ENCODE measurements at regions not wholly inside any gene's neighbourhood (a gene's known extent, or its start where the extent isn't known, plus 50 kb on each side); places are given as distances from the start of the nearest gene placed in this dataset.

- no peak for DNase-seq
These were observed 86.0 kb upstream of the RAI14 start for GRCh38 chr5:34570143-34570542.

GRCh38 chr5:34570721-34571676 is 85.1 kb upstream of the RAI14 start:
- no peak for DNase-seq

GRCh38 chr5:34571677-34572041 is 84.5 kb upstream of the RAI14 start:
- no peak for DNase-seq

GRCh38 chr5:34574936-34575467 is 81.1 kb upstream of the RAI14 start:
- no peak for DNase-seq

GRCh38 chr5:34576891-34577666 is 79.0 kb upstream of the RAI14 start:
- DNase-seq, result no peak

- no peak for DNase-seq
These were observed 77.2 kb upstream of the RAI14 start for GRCh38 chr5:34578962-34579361.

- DNase-seq, result peak; percentile 45
These were observed 75.1 kb upstream of the RAI14 start for GRCh38 chr5:34580983-34581382.

GRCh38 chr5:34582371-34582770 is 73.8 kb upstream of the RAI14 start:
- no peak for DNase-seq

- no peak for DNase-seq
These were observed 73.0 kb upstream of the RAI14 start for GRCh38 chr5:34583167-34583566.

- DNase-seq, result peak; percentile 50
These were observed 72.0 kb upstream of the RAI14 start for GRCh38 chr5:34584165-34584564.

GRCh38 chr5:34585601-34586104 is 70.5 kb upstream of the RAI14 start:
- DNase-seq, result peak; percentile 53

- no peak for DNase-seq
These were observed 69.8 kb upstream of the RAI14 start for GRCh38 chr5:34586117-34586885.

- DNase-seq, result no peak
These were observed 68.5 kb upstream of the RAI14 start for GRCh38 chr5:34587355-34588241.

GRCh38 chr5:34589832-34590231 is 66.3 kb upstream of the RAI14 start:
- no peak for DNase-seq

- no peak for DNase-seq
These were observed 64.4 kb upstream of the RAI14 start for GRCh38 chr5:34591723-34592122.

GRCh38 chr5:34597034-34598027 is 58.8 kb upstream of the RAI14 start:
- DNase-seq, result no peak

GRCh38 chr5:34598177-34598794 is 57.8 kb upstream of the RAI14 start:
- no peak for DNase-seq

GRCh38 chr5:34599471-34600117 is 56.5 kb upstream of the RAI14 start:
- no peak for DNase-seq

GRCh38 chr5:34600118-34600493 is 56.0 kb upstream of the RAI14 start:
- DNase-seq, result no peak
